HG03575 (cell line): ENCODE measurements at regions not wholly inside any gene's neighbourhood (a gene's known extent, or its start where the extent isn't known, plus 50 kb on each side); places are given as distances from the start of the nearest gene placed in this dataset.

ENCODE experiments used
- ATAC-seq: cut with Tn5 transposase; IDR thresholded peaks from one replicate; pipeline ENCODE4 v1.9.1; 2021; ENCODE audit not compliant: unreplicated experiment, insufficient number of reproducible peaks, low FRiP score; ENCODE audit errors: extremely low read depth

DNA sequence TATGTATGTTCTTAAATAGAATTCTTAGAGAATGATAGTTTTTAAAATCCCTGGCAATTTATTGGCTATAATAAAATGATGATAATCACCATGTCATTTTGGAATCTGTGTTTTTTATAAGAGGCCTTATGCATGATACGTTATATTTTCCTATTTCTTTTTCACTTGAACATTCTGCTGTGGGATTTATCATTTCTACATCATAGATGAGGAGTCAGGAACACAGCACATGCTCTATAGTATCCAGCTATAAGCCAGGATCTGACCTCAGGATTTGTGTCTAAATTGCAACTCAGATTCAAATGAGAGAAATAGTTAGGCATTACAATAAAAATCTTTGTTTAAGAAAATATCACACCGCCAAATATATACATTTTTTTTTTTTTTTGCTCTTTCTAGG is 928.0 kb downstream of the EFNB2 start:
- no peak for ATAC-seq

DNA sequence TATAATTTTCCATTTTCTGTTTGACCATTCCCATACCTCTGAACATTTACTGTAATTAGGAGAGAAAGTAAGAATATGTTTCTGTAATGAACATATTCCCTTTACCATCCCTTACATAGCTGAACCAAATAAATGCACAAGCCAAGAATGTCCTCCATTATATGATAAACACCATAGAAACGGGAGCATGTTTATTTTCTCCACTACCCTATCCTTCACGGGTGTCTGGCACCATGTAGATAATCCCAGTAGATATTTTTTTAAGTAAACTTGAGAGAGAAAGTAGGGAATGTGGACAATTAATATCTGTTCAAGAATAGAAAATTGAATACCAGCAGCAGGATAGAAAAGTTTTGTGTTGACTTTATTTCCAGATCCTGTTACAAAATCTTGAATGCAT is 928.4 kb downstream of the EFNB2 start:
- no peak for ATAC-seq

DNA sequence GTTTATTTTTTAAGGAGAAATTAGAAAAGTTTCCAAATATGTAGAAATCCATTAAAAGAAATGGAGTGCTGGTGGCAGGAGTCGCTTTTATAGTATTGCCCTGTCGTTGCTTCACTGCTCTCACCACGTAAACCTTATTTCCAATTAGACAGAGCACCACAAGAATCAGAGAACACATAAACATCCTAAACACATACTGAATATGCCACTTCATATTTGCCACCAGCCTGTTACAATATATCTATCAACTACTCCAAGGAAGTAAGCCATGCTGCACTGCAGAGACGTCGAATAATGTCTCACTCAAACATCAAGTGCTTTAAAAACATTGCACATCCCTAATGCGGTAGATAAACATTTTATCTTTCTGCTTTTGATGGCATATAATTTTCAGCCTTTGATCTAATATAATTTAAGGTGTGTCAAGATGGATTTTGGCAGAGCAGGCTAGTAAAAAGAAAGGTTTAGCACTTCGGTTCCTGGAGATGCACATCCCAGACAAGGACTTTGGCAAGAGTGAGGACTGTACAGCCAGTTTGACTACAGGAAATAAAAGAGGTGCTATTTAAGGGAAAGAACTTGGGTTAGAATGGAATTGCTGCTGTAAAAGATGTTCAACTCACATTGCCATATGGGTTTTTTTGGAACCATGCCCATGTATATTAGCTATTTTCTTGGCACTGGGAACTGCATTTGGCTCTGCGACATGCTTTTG is 932.3 kb downstream of the EFNB2 start:
- ATAC-seq, result no peak

DNA sequence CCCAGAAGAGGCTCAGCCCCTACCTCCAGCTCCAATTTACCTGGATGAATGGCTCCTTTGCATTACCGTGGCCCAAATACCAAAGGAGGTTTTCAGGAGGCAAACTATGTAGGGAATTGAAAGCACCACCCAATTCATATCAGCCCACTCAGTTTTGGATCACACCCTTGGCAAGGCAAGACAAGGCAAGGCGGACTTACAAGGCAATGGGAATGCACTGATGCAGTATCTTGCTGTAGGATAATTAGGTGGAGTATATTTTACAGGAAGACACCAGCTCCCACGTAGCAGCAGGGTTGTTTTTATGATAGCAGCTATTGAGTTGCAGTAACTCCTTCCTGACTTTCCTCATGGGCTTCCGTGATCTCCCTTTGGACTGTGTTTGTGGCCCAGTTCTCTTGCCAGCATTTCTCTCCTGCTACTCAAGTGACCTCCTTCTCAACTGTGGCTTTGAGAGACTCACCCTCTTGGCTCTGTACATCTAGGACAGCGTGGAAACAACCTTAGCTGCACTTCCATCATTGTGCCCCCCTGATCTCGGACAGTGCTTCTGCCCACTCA is 935.9 kb downstream of the EFNB2 start:
- ATAC-seq, result no peak

DNA sequence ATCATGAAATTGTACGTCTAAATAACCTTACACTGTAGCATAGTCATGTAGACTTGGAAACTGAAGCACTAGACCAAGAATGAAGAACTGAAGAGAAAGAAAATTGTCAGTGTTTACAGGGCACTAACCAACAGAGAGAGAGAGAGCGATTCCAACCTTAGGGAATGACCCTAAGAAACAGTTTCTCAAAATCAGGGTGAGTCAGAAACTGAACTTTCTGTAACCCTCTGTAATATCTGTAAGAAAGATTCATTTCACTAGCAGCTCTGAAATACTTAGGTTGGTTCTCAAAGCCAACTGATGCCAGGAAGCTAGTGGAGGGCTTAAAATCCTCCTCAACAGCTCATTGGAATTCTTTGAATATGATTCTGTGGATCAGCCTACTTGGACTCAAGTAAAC is 936.9 kb downstream of the EFNB2 start:
- no peak for ATAC-seq

DNA sequence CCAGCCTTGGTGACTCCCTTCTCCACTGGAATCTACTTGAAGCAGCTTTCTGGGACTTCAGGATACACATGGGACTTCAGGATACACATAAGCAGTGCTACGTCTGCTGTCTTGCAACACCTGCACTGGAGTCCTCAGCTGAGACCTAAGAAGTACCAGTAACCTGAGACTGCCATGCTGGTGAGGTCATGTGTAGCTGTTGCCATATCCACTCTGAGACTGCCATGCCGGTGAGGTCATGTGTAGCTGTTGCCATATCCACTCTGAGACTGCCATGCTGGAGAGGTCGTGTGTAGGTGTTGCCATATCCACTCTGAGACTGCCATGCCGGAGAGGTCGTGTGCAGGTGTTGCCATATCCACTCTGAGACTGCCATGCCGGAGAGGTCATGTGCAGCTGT is 937.9 kb downstream of the EFNB2 start:
- ATAC-seq, result no peak

DNA sequence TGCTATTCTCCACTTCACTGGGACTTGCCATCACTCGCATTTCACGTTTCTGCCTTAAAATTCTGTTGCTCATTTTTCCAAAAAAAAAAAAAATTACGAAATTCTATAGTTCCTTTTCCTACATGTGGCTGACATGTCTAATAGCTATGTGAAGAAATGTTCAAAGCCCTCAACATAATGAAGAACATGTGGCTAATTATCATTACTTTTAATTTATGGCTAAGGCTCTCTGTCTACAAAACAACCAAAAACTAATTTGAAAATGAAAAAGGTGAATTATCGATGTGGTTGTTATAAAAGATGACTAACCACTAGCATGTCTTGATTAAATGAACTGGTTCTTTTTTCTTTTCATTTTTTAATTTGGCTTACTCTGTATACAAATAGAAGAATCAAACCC is 940.0 kb downstream of the EFNB2 start:
- no peak for ATAC-seq

DNA sequence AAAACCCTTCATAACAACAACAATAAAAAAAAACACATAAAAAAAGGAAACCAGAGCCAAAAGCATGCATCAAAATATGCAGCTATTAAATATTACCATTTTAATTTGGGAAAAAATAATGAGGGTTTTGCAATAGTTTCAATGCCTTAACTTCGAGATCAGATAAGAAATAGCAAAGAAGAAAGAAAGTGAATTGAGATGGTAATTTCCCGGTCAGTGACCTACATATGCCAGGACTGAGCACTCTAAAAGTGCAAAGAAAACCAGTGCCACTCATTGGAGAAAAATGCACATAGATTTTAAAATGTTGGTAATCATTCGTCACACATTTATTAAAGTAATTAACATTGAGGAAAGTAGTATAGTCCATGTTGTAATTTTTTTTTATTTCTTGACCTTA is 944.2 kb downstream of the EFNB2 start:
- ATAC-seq, result no peak

DNA sequence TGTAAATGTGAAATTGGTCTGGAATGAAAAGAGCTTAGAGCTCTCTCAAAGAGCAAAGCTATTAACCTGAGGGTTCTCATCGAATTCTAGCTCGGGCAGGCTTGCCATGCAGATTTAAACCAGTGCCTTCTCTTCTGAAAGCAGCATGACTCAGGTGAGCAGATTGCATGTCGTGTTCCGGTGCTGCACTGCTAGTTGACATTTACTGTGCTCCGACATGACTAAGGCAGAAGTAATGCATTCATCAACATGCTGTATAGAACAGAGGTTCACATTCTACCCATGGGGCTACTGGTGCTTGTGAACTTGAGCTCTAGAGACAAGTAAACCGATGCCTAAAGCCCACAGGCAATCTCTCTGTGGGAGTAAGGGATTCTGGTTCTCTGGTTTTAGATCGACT is 947.7 kb downstream of the EFNB2 start:
- ATAC-seq, result no peak

DNA sequence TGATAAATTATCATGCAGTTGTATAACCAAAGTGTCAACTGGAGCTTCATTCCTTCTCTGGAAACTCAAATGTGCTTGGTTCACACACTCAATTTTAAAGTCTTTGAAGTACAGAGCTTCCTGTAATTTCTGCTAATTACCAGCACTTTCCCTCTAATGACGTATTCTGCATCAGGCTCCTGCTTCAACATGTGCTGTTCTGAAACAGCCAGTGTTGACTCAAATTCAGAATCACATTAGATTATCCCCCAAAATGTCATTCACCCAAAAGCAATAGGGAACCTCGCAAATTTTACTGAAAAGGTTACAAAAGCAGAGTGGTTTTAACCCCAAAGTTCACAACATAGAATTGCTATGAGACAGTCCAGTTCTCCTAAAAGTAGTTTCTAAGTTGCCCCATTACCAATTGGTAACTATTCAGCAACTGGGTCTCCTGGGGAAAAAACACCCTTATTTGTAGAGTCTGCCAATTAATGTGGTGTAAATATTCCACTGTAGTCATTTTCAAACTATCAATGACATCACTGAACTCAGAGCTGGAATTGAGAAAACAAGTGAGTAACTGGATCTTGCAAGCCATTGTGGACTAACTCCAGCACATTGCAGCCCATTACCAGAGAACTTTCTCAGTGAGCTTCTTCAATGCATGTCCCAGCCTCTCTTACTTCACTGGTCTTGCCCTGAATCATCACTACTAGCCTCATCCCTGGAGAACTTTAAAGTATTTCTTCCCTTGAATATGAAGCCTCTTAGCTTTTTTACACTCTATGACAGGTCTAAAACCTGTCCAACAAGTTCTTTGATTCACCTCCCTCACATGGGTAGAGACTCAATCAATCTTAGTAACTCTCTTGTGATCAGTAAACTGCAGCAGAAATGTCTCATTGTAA is 955.4 kb downstream of the EFNB2 start:
- no peak for ATAC-seq

DNA sequence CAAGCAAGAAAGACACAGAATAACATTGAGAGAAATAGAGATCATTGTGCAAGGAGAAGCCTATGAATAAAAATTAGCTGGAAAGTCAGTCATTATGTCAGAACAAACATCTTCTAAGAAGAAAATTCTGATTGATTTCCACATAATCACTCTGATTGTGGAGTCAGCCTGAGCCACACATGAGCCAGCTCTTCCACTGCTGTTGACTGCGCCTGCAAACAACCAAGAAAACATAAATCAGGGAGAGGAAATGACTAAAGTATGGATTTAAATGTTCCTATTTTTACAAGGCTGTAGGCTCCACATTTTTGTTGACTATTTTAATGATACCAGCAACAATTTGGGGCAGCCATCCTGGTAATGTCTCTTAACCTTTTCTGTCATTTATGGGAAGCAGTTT is 962.3 kb downstream of the EFNB2 start:
- no peak for ATAC-seq

DNA sequence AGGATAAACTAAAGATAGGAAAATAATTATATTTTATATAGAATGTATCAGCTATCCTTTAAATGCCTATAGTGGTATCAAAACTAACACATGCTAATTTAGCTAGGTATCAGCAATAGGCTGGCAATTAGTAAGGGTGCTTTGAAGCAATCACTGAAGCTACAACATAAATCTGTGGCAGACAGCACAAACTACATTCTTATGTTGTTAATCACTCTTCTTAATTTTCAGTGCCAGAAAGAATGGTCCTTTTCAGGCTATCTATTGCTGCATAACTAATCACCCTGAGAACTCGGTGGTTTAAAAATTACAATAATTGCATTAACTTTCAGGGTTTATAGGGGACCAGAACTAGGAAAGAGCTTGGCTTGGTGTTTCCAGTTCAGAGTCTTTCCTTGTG is 963.1 kb downstream of the EFNB2 start:
- no peak for ATAC-seq

DNA sequence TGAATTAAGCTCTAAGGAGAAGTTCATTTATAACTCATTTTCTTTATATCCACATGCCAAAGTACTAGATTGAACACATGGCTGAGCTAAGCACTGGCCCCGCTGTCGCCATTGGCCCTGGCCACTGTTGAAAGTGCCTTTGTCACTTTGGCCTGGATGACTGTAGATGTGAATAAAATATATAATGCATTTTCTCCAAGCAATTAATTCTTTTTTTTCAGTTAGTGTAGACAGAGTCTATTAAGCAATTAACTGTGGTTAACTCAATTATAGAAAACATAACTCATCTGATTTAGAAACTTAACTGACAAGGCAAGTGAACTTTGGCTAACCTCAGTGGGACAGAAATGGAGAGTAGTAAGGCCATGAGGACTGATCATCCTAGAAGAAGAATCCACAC is 965.6 kb downstream of the EFNB2 start:
- ATAC-seq, result no peak

DNA sequence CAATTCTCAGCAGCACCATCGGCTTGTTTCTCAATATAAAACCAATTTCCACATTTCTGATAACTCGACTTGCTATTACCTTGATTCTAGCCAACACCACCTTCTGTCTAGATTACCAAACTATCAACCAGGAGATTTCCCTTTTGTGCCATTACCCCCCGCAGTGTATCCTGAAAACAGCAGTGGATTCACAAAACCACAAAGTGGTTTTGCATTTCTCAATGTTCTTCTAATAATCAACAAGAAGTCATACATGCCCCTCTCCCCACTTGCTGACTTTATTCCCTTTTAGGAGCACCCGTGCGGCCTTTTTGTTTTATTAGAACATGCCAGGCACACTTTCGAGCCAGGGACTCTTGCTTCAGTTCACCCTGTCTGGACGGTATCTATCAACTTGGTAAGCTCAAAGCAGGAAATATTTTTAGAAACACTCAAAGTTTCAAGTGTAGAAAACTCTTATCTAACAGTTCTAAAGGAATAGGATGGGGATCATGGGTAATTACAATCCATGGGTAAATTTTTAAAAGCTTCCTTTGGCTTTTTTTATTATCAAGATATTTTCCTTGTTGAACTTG is 967.4 kb downstream of the EFNB2 start:
- ATAC-seq, result no peak

DNA sequence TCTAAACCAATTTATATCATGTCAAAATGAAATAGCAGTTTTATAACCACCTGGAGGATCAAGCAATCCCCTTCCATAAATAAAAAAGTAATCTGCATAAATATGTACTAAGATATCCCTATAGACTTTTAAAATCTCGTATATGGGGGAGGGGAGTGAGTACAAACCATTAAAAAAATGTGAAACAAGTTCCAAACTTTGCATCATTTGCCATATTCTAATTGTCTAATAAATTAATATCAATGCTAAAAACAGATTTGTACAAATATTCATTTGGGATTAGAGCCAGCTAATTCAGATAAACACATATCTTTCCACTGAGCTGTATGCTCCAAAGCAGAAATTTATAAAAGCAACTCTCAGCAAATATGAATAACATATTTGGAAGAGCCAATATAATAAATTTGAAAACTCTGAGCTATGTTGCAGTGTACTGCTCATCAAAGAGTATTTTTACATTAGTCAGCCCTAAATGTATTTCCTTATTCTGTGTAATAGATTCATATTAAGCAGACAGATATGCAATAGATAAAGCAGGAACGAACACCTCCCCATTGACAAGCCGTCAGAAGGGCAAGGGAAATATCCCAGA is 970.2 kb downstream of the EFNB2 start:
- ATAC-seq, result no peak

DNA sequence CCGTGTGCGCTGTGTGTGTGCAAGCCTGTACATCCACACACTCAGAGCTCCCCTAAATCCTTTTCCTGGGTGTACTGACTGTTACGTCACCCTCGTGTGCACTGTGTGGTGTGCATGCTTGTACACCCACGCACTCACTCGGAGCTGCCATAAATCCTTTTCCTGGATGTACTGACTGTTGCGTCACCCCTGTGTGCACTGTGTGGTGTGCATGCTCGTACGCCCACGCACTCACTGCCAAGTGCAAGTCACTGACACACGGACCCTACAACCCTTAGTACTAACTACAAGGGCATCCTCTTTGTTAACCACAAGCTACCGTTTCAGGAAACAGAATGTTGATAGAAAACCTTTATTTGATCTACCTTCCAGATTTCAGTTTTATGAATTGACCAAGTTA is 983.4 kb downstream of the EFNB2 start:
- ATAC-seq, result no peak

DNA sequence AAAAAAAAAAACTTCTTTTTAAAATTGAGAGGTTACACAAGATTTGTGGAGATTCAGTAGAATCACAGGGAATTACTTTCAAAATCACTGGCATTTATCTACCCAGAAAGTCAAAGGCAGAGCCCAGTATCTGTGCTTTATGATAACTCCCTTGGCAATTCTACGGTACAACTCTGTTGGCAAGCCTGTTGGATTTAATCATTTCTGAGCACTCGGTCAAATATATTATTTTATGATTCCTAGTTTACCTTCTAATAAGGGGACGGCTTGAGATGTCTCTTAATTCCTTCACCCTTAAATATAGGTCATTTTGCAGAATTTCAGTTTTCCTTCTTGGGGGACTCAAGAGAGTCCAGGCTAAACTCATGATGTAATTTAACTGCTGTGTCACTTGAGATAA is 987.6 kb downstream of the EFNB2 start:
- ATAC-seq, result no peak

DNA sequence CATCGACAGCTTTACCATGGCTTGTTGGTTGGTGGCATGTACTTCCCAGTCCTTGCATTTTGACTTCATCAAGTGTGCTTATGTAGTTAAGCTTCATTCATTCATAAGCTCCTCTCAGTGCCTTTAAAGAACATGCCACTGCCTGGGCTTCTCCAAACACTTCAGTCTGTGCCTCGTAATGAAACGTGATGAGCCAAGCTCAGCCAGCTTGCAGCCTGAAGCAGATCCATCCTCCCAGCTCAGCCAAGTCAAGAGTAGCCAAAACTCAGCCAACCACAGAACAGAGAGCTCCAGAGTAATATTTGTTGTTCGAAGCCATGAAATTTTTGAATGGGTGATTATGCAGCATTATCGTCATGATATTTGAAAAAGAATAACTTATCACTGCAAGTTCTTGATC is 989.7 kb downstream of the EFNB2 start:
- ATAC-seq, result no peak

DNA sequence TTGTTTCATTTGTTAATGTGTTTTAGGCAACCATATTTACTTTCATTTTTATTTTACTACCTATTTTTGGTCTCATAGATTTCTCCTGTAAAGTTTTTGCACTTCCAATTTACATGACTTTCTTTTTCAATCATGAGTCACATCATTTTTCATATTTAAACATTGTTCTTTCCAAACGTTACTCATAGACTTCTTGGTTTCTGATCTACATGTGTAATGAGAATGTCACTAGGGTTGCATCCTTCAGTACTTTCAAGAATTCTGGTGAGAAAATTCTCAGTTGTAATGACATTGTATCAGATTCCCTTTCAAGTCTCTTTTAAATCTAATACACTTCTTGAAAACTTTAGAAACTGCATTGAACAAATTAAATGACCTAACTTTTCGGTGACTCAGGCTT is 991.7 kb downstream of the EFNB2 start:
- ATAC-seq, result no peak

DNA sequence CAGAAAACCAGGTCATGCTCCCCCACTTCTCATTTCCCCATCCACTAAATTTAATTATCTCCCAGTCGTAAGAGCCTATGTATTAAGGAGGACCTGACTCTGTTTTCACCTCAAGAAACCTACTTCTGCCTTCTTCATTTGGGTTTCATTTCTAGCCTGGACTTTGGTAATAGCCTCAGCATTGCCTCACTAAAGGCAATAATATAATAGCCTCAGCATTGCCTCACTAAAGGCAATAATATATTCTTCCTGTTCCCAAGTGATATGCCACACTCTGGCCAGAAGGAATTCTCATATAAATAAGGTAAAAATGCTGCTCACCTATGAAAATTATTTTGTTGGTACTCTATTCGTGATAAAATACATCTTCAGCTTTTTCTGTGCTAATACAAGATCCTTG is 993.9 kb downstream of the EFNB2 start:
- ATAC-seq, result no peak
